Prostate gland (tissue), 2 donors: ENCODE measurements at regions not wholly inside any gene's neighbourhood (a gene's known extent, or its start where the extent isn't known, plus 50 kb on each side); places are given as distances from the start of the nearest gene placed in this dataset.

Experiments used
- POLR2A ChIP-seq: fragments of 450-650 bp; IDR thresholded peaks from one replicate; pipeline ENCODE4 v1.6.1; 2016; ENCODE audit warnings: antibody characterized with exemption, mild to moderate bottlenecking
- POLR2AphosphoS5 ChIP-seq: sonication (generic); formaldehyde crosslinking; IDR thresholded peaks from one replicate; pipeline ENCODE4 v1.6.1; 2017; ENCODE audit warnings: antibody characterized with exemption
- TF ChIP-seq, protein P1 (sequence below), 4 experiments: fragments of 200-600 bp in 2 of 4; fragments of 450-650 bp in 2 of 4; sonication (generic) in 2 of 4; IDR thresholded peaks; 1 replicate in 3 of 4; 2 replicates in 1 of 4; pipeline ENCODE4 v1.5.1; 2016 to 2019; ENCODE audit warnings: antibody characterized with exemption in 4 of 4, mild to moderate bottlenecking in 2 of 4, moderate library complexity in 2 of 4

DNA sequence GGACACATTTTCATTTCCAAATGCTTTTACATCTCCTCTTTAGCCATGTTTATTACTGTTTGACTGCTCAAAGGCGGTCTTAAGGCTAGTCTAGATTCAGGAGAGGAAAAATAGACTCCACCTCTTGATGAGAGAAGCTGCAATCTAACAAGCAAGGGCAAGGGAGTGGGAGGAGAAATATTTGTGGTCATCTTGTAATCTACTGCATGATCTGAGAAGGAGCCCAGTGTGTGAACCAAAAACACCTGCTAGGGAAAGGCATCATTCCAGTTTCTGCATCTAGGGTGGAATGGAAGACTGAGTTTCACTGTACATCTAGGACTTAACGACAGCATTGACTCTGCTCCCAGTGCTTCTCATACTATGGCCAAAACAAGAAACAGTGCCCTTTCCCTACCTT lies 232.2 kb upstream of the HS3ST3A1 start:
- TF ChIP-seq POLR2AphosphoS5 = no peak
- TF ChIP-seq, protein P1, sequence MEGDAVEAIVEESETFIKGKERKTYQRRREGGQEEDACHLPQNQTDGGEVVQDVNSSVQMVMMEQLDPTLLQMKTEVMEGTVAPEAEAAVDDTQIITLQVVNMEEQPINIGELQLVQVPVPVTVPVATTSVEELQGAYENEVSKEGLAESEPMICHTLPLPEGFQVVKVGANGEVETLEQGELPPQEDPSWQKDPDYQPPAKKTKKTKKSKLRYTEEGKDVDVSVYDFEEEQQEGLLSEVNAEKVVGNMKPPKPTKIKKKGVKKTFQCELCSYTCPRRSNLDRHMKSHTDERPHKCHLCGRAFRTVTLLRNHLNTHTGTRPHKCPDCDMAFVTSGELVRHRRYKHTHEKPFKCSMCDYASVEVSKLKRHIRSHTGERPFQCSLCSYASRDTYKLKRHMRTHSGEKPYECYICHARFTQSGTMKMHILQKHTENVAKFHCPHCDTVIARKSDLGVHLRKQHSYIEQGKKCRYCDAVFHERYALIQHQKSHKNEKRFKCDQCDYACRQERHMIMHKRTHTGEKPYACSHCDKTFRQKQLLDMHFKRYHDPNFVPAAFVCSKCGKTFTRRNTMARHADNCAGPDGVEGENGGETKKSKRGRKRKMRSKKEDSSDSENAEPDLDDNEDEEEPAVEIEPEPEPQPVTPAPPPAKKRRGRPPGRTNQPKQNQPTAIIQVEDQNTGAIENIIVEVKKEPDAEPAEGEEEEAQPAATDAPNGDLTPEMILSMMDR (IDR thresholded peaks at IDR 0.05) = no peak
- TF ChIP-seq POLR2A = no peak
